ENCODE measurements at regions not wholly inside any gene's neighbourhood (a gene's known extent, or its start where the extent isn't known, plus 50 kb on each side); places are given as distances from the start of the nearest gene placed in this dataset.
"Not testable (repeated sequence)": the region's sequence is repeated elsewhere in the genome, so short reads cannot be mapped to it uniquely, and the experiment has no call there.

GRCh38 chr15:46941241-46941640 lies 776.1 kb upstream of the SEMA6D start:
- Mint-ChIP-seq H3K9me3 (peaks cover 0 to 12% (median 8%) of the 10 kb centered on the region in 8 donors), H3K4me1 (no peaks in the 10 kb centered on the region), H3K27me3 (no peaks in the 10 kb centered on the region), H3K4me3 (no peak overlapping the region), H3K27ac (no peak overlapping the region), H3K36me3 (no peaks in the 10 kb centered on the region)
- H3K4me1 ChIP-seq (ENCODE audit: insufficient read depth, low read length): no peaks in the 10 kb centered on the region
- no peak overlapping the region for H3K27ac ChIP-seq (ENCODE audit: low read depth, low read length)
- H3K36me3 ChIP-seq (ENCODE audit: insufficient read depth, low read length): no peaks in the 10 kb centered on the region
- no peak for DNase-seq
- intact Hi-C loops (cut with micrococcal nuclease): no loop called here
- POLR2A ChIA-PET (ENCODE audit: partially characterized antibody): no interaction called here
- H3K9me3 ChIP-seq (ENCODE audit: control insufficient read depth in 1 of 2, low read length in 2 of 2): no peaks in the 10 kb centered on the region
- CTCF ChIA-PET (ENCODE audit: partially characterized antibody): no interaction called here
- H3K4me3 ChIP-seq (ENCODE audit: low read length in 2 of 2): no peak overlapping the region
- no peaks in the 10 kb centered on the region for H3K27me3 ChIP-seq (ENCODE audit: insufficient read depth, low read length)

GRCh38 chr15:46946953-46947352 lies 770.4 kb upstream of the SEMA6D start:
- intact Hi-C loops (cut with micrococcal nuclease): no loop called here
- no peak overlapping the region for H3K27ac ChIP-seq (ENCODE audit: low read depth, low read length)
- Mint-ChIP-seq H3K4me1 (no peaks in the 10 kb centered on the region), H3K27me3 (no peaks in the 10 kb centered on the region), H3K4me3 (no peak overlapping the region), H3K27ac (no peak overlapping the region), H3K36me3 (no peaks in the 10 kb centered on the region), H3K9me3 (peaks cover 0 to 25% (median 15%) of the 10 kb centered on the region in 8 donors)
- H3K9me3 ChIP-seq (ENCODE audit: control insufficient read depth in 1 of 2, low read length in 2 of 2): no peaks in the 10 kb centered on the region
- H3K36me3 ChIP-seq (ENCODE audit: insufficient read depth, low read length): no peaks in the 10 kb centered on the region
- no peaks in the 10 kb centered on the region for H3K27me3 ChIP-seq (ENCODE audit: insufficient read depth, low read length)
- no peaks in the 10 kb centered on the region for H3K4me1 ChIP-seq (ENCODE audit: insufficient read depth, low read length)
- DNase-seq: no peak
- ChIA-PET CTCF (ENCODE audit: partially characterized antibody) (no interaction called here), POLR2A (ENCODE audit: partially characterized antibody) (no interaction called here)
- no peak overlapping the region for H3K4me3 ChIP-seq (ENCODE audit: low read length in 2 of 2)

- H3K4me1 ChIP-seq (ENCODE audit: insufficient read depth, low read length): no peaks in the 10 kb centered on the region
- H3K9me3 ChIP-seq (ENCODE audit: control insufficient read depth in 1 of 2, low read length in 2 of 2): no peaks in the 10 kb centered on the region
- no peaks in the 10 kb centered on the region for H3K36me3 ChIP-seq (ENCODE audit: insufficient read depth, low read length)
- Mint-ChIP-seq H3K4me1 (no peaks in the 10 kb centered on the region), H3K36me3 (no peaks in the 10 kb centered on the region), H3K9me3 (peaks cover 0 to 14% (median 2%) of the 10 kb centered on the region in 8 donors), H3K27ac (no peak overlapping the region), H3K4me3 (no peak overlapping the region), H3K27me3 (no peaks in the 10 kb centered on the region)
- intact Hi-C loops (cut with micrococcal nuclease): no loop called here
- H3K27ac ChIP-seq (ENCODE audit: low read depth, low read length): no peak overlapping the region
- DNase-seq: no peak
- POLR2A ChIA-PET (ENCODE audit: partially characterized antibody): no interaction called here
- H3K4me3 ChIP-seq (ENCODE audit: low read length in 2 of 2): no peak overlapping the region
- CTCF ChIA-PET (ENCODE audit: partially characterized antibody): no interaction called here
- H3K27me3 ChIP-seq (ENCODE audit: insufficient read depth, low read length): no peaks in the 10 kb centered on the region
Observed at GRCh38 chr15:46955576-46955975, 761.7 kb upstream of the SEMA6D start.

GRCh38 chr15:46956456-46956855 lies 760.8 kb upstream of the SEMA6D start:
- Histone ChIP-seq H3K4me1 (ENCODE audit: insufficient read depth, low read length) (no peaks in the 10 kb centered on the region), H3K27ac (ENCODE audit: low read depth, low read length) (no peak overlapping the region), H3K27me3 (ENCODE audit: insufficient read depth, low read length) (no peaks in the 10 kb centered on the region), H3K9me3 (ENCODE audit: control insufficient read depth in 1 of 2, low read length in 2 of 2) (no peaks in the 10 kb centered on the region), H3K36me3 (ENCODE audit: insufficient read depth, low read length) (no peaks in the 10 kb centered on the region), H3K4me3 (ENCODE audit: low read length in 2 of 2) (no peak overlapping the region)
- H3K27ac Mint-ChIP-seq: no peak overlapping the region
- H3K36me3 Mint-ChIP-seq: no peaks in the 10 kb centered on the region
- ChIA-PET POLR2A (ENCODE audit: partially characterized antibody) (no interaction called here), CTCF (ENCODE audit: partially characterized antibody) (no interaction called here)
- H3K9me3 Mint-ChIP-seq: peaks cover 0 to 11% (median 2%) of the 10 kb centered on the region in 8 donors
- no peaks in the 10 kb centered on the region for H3K27me3 Mint-ChIP-seq
- DNase-seq: no peak
- H3K4me3 Mint-ChIP-seq: no peak overlapping the region
- intact Hi-C loops (cut with micrococcal nuclease): no loop called here
- no peaks in the 10 kb centered on the region for H3K4me1 Mint-ChIP-seq

- DNase-seq: no peak
- intact Hi-C loops (cut with micrococcal nuclease): no loop called here
- Mint-ChIP-seq H3K36me3 (no peaks in the 10 kb centered on the region), H3K27ac (no peak overlapping the region), H3K4me1 (no peaks in the 10 kb centered on the region), H3K9me3 (peaks cover 0 to 15% (median 2%) of the 10 kb centered on the region in 8 donors), H3K4me3 (no peak overlapping the region), H3K27me3 (no peaks in the 10 kb centered on the region)
- Histone ChIP-seq H3K27ac (ENCODE audit: low read depth, low read length) (no peak overlapping the region), H3K4me1 (ENCODE audit: insufficient read depth, low read length) (no peaks in the 10 kb centered on the region), H3K27me3 (ENCODE audit: insufficient read depth, low read length) (no peaks in the 10 kb centered on the region), H3K4me3 (ENCODE audit: low read length in 2 of 2) (no peak overlapping the region), H3K9me3 (ENCODE audit: control insufficient read depth in 1 of 2, low read length in 2 of 2) (no peaks in the 10 kb centered on the region), H3K36me3 (ENCODE audit: insufficient read depth, low read length) (no peaks in the 10 kb centered on the region)
- CTCF ChIA-PET (ENCODE audit: partially characterized antibody): no interaction called here
- POLR2A ChIA-PET (ENCODE audit: partially characterized antibody): no interaction called here
Observed at GRCh38 chr15:46956881-46957280, 760.4 kb upstream of the SEMA6D start.

- no peaks in the 10 kb centered on the region for H3K4me1 ChIP-seq (ENCODE audit: insufficient read depth, low read length)
- no peak for DNase-seq
- no peak overlapping the region for H3K4me3 ChIP-seq (ENCODE audit: low read length in 2 of 2)
- no peaks in the 10 kb centered on the region for H3K36me3 ChIP-seq (ENCODE audit: insufficient read depth, low read length)
- Mint-ChIP-seq H3K9me3 (peaks cover 2 to 40% (median 4%) of the 10 kb centered on the region in 8 donors), H3K27me3 (no peaks in the 10 kb centered on the region), H3K4me3 (no peak overlapping the region), H3K4me1 (no peaks in the 10 kb centered on the region), H3K36me3 (no peaks in the 10 kb centered on the region), H3K27ac (no peak overlapping the region)
- no peaks in the 10 kb centered on the region for H3K9me3 ChIP-seq (ENCODE audit: control insufficient read depth in 1 of 2, low read length in 2 of 2)
- no peak overlapping the region for H3K27ac ChIP-seq (ENCODE audit: low read depth, low read length)
- ChIA-PET POLR2A (ENCODE audit: partially characterized antibody) (no interaction called here), CTCF (ENCODE audit: partially characterized antibody) (no interaction called here)
- intact Hi-C loops (cut with micrococcal nuclease): no loop called here
- no peaks in the 10 kb centered on the region for H3K27me3 ChIP-seq (ENCODE audit: insufficient read depth, low read length)
Observed at GRCh38 chr15:46960581-46960980, 756.7 kb upstream of the SEMA6D start.

GRCh38 chr15:46961795-46962194 lies 755.5 kb upstream of the SEMA6D start:
- Mint-ChIP-seq H3K9me3 (peaks cover 5 to 41% (median 8%) of the 10 kb centered on the region in 8 donors), H3K36me3 (no peaks in the 10 kb centered on the region), H3K27me3 (no peaks in the 10 kb centered on the region), H3K4me3 (no peak overlapping the region), H3K27ac (no peak overlapping the region), H3K4me1 (no peaks in the 10 kb centered on the region)
- H3K36me3 ChIP-seq (ENCODE audit: insufficient read depth, low read length): no peaks in the 10 kb centered on the region
- H3K4me1 ChIP-seq (ENCODE audit: insufficient read depth, low read length): no peaks in the 10 kb centered on the region
- no peak for DNase-seq
- intact Hi-C loops (cut with micrococcal nuclease): no loop called here
- H3K27me3 ChIP-seq (ENCODE audit: insufficient read depth, low read length): no peaks in the 10 kb centered on the region
- POLR2A ChIA-PET (ENCODE audit: partially characterized antibody): no interaction called here
- H3K9me3 ChIP-seq (ENCODE audit: control insufficient read depth in 1 of 2, low read length in 2 of 2): no peaks in the 10 kb centered on the region
- H3K27ac ChIP-seq (ENCODE audit: low read depth, low read length): no peak overlapping the region
- CTCF ChIA-PET (ENCODE audit: partially characterized antibody): no interaction called here
- H3K4me3 ChIP-seq (ENCODE audit: low read length in 2 of 2): no peak overlapping the region

GRCh38 chr15:46988055-46988454 lies 729.2 kb upstream of the SEMA6D start:
- H3K36me3 Mint-ChIP-seq; CTCF ChIA-PET (ENCODE audit: partially characterized antibody); H3K4me3 Mint-ChIP-seq: not testable (repeated sequence)

More at GRCh38 chr15:46988055-46988454, 729.2 kb upstream of the SEMA6D start:
- DNase-seq; H3K9me3 ChIP-seq (ENCODE audit: control insufficient read depth in 1 of 2, low read length in 2 of 2); H3K27me3 Mint-ChIP-seq; H3K36me3 ChIP-seq (ENCODE audit: insufficient read depth, low read length); intact Hi-C loops (cut with micrococcal nuclease); H3K4me1 ChIP-seq (ENCODE audit: insufficient read depth, low read length); H3K27ac Mint-ChIP-seq; POLR2A ChIA-PET (ENCODE audit: partially characterized antibody); H3K27ac ChIP-seq (ENCODE audit: low read depth, low read length); H3K27me3 ChIP-seq (ENCODE audit: insufficient read depth, low read length); H3K4me1 Mint-ChIP-seq; H3K4me3 ChIP-seq (ENCODE audit: low read length in 2 of 2): not testable (repeated sequence)
- peaks cover 0 to 27% (median 17%) of the 10 kb centered on the region in 8 donors for H3K9me3 Mint-ChIP-seq
